Astrocyte (in vitro differentiated cells and primary cell): ENCODE measurements at regions not wholly inside any gene's neighbourhood (a gene's known extent, or its start where the extent isn't known, plus 50 kb on each side); places are given as distances from the start of the nearest gene placed in this dataset.

Experiments used
- CTCF ChIP-seq: IDR thresholded peaks from 2 replicates; pipeline ENCODE4 v1.5.1; 2011; ENCODE audit warnings: low read depth, mild to moderate bottlenecking, inconsistent platforms, low read length, moderate library complexity; ENCODE audit not compliant: insufficient read depth
- EZH2 ChIP-seq: IDR thresholded peaks from 2 replicates; pipeline ENCODE4 v1.6.1; 2012; ENCODE audit warnings: mild to moderate bottlenecking, low read length, inconsistent platforms; ENCODE audit not compliant: insufficient read depth

GRCh38 chr18:60311676-60312360 lies 60.8 kb downstream of the MC4R start:
- no peak for TF ChIP-seq CTCF
- no peak for TF ChIP-seq EZH2
